IMR-90 (cell line): ENCODE measurements at regions not wholly inside any gene's neighbourhood (a gene's known extent, or its start where the extent isn't known, plus 50 kb on each side); places are given as distances from the start of the nearest gene placed in this dataset.
A peak's percentile ranks its signal among the peaks of the same experiment; 100 is the strongest.
"Not testable (repeated sequence)": the region's sequence is repeated elsewhere in the genome, so short reads cannot be mapped to it uniquely, and the experiment has no call there.

Source experiments
- ATAC-seq: fragments of 200-7000 bp; cut with Tn5 transposase; 2 replicates; pipeline ENCODE4 v1.9.1; 2020; ENCODE audit warnings: low read depth, mild to moderate bottlenecking, moderate library complexity
- BruUV-seq: library from RNA; stranded (reverse); fragments of 400-500 nt; replicated peaks from 2 replicates; lab custom pipeline; 2021; lab: Mats Ljungman, UMichigan
- CTCF ChIA-PET: fragments of 300-600 bp; formaldehyde crosslinking; extraction: SDS; loops from one replicate; lab custom pipeline; 2021; ENCODE audit warnings: antibody characterized with exemption; lab: Yijun Ruan, JAX
- POLR2A ChIA-PET: fragments of 300-600 bp; sonication (Branson Sonifier 250); formaldehyde crosslinking; loops from one replicate; lab custom pipeline; 2022; ENCODE audit warnings: antibody characterized with exemption; ENCODE audit not compliant: unreplicated experiment; lab: Charles Lee
- DNase-seq: peaks from one replicate; pipeline ENCODE4 v3.0.0; 2013
- H2AFZ ChIP-seq: replicated peaks from 2 replicates; pipeline ENCODE3; 2013; ENCODE audit warnings: low read length, mild to moderate bottlenecking; ENCODE audit not compliant: poor library complexity
- H2AK5ac ChIP-seq: 2 replicates; pipeline ENCODE4 v1.6.1; 2013; ENCODE audit warnings: low read depth, low read length, inconsistent platforms
- H2AK9ac ChIP-seq: replicated peaks from 2 replicates; pipeline ENCODE3; 2013; ENCODE audit warnings: mild to moderate bottlenecking, low read depth, low read length, moderate library complexity; ENCODE audit not compliant: poor library complexity
- H2BK120ac ChIP-seq: 2 replicates; pipeline ENCODE4 v1.6.1; 2013; ENCODE audit warnings: low read depth, low read length, inconsistent platforms
- H2BK15ac ChIP-seq: 3 replicates; pipeline ENCODE4 v1.6.1; 2013; ENCODE audit warnings: low read depth, low read length, inconsistent platforms
- H2BK20ac ChIP-seq: 2 replicates; pipeline ENCODE4 v1.6.1; 2013; ENCODE audit warnings: low read depth, mild to moderate bottlenecking, inconsistent platforms, low read length, moderate library complexity
- H2BK5ac ChIP-seq: 2 replicates; pipeline ENCODE4 v1.6.1; 2013; ENCODE audit warnings: mild to moderate bottlenecking, low read depth, low read length, inconsistent platforms; ENCODE audit not compliant: poor library complexity, severe bottlenecking
- H3K14ac ChIP-seq: replicated peaks from 2 replicates; pipeline ENCODE4 v1.6.1; 2013; ENCODE audit warnings: low read depth, low read length, inconsistent platforms
- H3K18ac ChIP-seq: 2 replicates; pipeline ENCODE4 v1.6.1; 2013; ENCODE audit warnings: low read depth, low read length, control low read depth
- H3K23ac ChIP-seq: 2 replicates; pipeline ENCODE4 v1.6.1; 2013; ENCODE audit warnings: low read depth, low read length, inconsistent platforms
- H3K27ac ChIP-seq: 2 replicates; pipeline ENCODE4 v1.5.1; 2013; ENCODE audit warnings: mild to moderate bottlenecking, control low read depth, low read length; ENCODE audit not compliant: insufficient read depth
- H3K27me3 ChIP-seq: 2 replicates; pipeline ENCODE4 v1.6.1; 2013; ENCODE audit warnings: low read length; ENCODE audit not compliant: control insufficient read depth, insufficient read depth
- H3K36me3 ChIP-seq: 2 replicates; pipeline ENCODE4 v1.6.1; 2013; ENCODE audit warnings: low read length, mixed read lengths; ENCODE audit not compliant: control insufficient read depth, insufficient read depth
- H3K4ac ChIP-seq: 2 replicates; pipeline ENCODE4 v1.6.1; 2013; ENCODE audit warnings: low read depth, low read length, inconsistent platforms
- H3K4me1 ChIP-seq: 2 replicates; pipeline ENCODE4 v1.6.1; 2013; ENCODE audit warnings: low read length, mixed read lengths; ENCODE audit not compliant: control insufficient read depth, insufficient read depth
- H3K4me2 ChIP-seq: 2 replicates; pipeline ENCODE4 v1.6.1; 2013; ENCODE audit warnings: low read depth, mild to moderate bottlenecking, control low read depth, low read length, moderate library complexity
- H3K4me3 ChIP-seq: 2 replicates; pipeline ENCODE4 v1.5.1; 2013; ENCODE audit warnings: low read depth, mild to moderate bottlenecking, control low read depth, low read length, moderate library complexity; ENCODE audit not compliant: insufficient read depth
- H3K56ac ChIP-seq: 2 replicates; pipeline ENCODE4 v1.6.1; 2013; ENCODE audit warnings: low read length, inconsistent platforms; ENCODE audit not compliant: insufficient read depth; ENCODE audit errors: extremely low read depth
- H3K79me1 ChIP-seq, 2 experiments: 2 replicates each; pipeline ENCODE4 v1.6.1; 2013; ENCODE audit warnings: low read length in 2 of 2, inconsistent platforms in 1 of 2, low read depth in 1 of 2
- H3K9ac ChIP-seq: 2 replicates; pipeline ENCODE4 v1.6.1; 2013; ENCODE audit warnings: low read depth, low read length, control low read depth
- H3K9me1 ChIP-seq: 2 replicates; pipeline ENCODE4 v1.6.1; 2013; ENCODE audit warnings: low read length, inconsistent platforms; ENCODE audit not compliant: insufficient read depth
- H3K9me3 ChIP-seq: 2 replicates; pipeline ENCODE4 v1.6.1; 2013; ENCODE audit warnings: low read length; ENCODE audit not compliant: control insufficient read depth, insufficient read depth
- H4K20me1 ChIP-seq: 2 replicates; pipeline ENCODE4 v1.6.1; 2013; ENCODE audit warnings: low read length, inconsistent platforms; ENCODE audit not compliant: insufficient read depth
- H4K5ac ChIP-seq: 2 replicates; pipeline ENCODE4 v1.6.1; 2013; ENCODE audit warnings: mild to moderate bottlenecking, low read depth, low read length, control low read depth
- H4K8ac ChIP-seq, 2 experiments: 2 replicates each; pipeline ENCODE4 v1.6.1; 2013; ENCODE audit warnings: low read depth in 2 of 2, low read length in 2 of 2, control low read depth in 1 of 2, inconsistent platforms in 1 of 2
- H4K91ac ChIP-seq: 2 replicates; pipeline ENCODE4 v1.6.1; 2013; ENCODE audit warnings: low read depth, low read length, inconsistent platforms; ENCODE audit not compliant: insufficient read depth
- CEBPB ChIP-seq: IDR thresholded peaks from 2 replicates; pipeline ENCODE4 v1.6.1; 2012; ENCODE audit warnings: low read depth, low read length, improper control_type of control experiment
- CHD1 ChIP-seq: IDR thresholded peaks from 2 replicates; pipeline ENCODE4 v1.6.1; 2012; ENCODE audit warnings: low read depth, low read length, improper control_type of control experiment
- MAFK ChIP-seq: IDR thresholded peaks from 2 replicates; pipeline ENCODE4 v1.6.1; 2012; ENCODE audit warnings: low read depth, low read length, improper control_type of control experiment
- WGBS, 2 experiments: methylation state at CpG; one replicate each; pipeline versions ENCODE4 v1.1.5 to v1.1.7; 2013; ENCODE audit warnings: missing lambda C conversion rate in 2 of 2; ENCODE audit not compliant: insufficient read length in 1 of 2; ENCODE audit errors: extremely low coverage in 2 of 2; 5-methylcytosine and 5-hydroxymethylcytosine counted together
- dilution Hi-C: fragments of 300-500 bp; cut with HindIII; formaldehyde crosslinking; loops from one replicate; pipeline ENCODE4 v1.14.3; 2018; ENCODE audit warnings: low sequenced_read_pairs; ENCODE audit not compliant: unreplicated experiment
- in situ Hi-C: fragments of 300-500 bp; cut with MboI; formaldehyde crosslinking; loops from 3 replicates; pipeline ENCODE4 v1.14.3; 2019; ENCODE audit warnings: low sequenced_read_pairs, inconsistent platforms, mixed read lengths
- intact Hi-C: fragments of 100-400 bp; cut with micrococcal nuclease; formaldehyde crosslinking; loops from 2 replicates; pipeline ENCODE4 v1.10.0; 2022

DNA sequence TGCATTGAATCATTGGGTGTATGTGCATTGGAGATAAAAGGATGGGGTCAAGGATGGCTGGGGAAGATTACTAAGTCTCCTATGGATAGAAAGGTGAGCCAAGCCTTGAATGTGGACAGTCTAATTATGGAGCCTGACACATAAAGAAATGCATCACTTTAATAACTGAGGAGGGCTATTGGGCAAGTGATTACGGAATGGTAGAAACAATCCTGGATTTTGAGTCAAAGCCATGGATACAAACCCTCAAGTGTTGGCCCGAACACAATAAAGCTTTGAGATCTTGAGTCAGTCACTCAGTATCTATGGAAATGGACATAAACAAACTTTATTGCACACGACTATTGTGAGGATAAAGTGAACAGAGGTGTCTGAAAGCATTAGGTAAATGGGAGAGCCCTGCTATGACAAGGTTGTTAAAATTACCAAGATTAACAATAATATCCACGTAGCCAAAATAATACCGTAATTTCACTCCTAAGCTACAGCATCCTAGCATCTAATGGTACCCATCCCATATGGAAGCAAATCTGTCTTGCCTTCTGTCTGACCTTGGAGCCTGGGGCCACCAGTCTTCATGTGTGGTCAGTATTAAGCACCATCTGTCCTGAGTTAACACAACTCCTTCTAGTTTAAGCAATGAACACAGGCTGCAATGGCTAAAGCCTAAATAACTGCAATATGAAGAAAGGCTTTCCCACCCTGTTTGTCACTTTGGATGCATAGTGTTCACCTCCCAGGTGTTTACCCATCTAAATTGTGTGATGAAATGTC is 136.9 kb upstream of the PRICKLE2 start:
- no peak overlapping the region for H3K14ac ChIP-seq
- CTCF ChIA-PET = interaction anchor here (0.6 kb wide), 1 partner anchor 33 kb away, joined by 3 read pairs; no protein-coding TSS in a partner anchor
- H4K5ac ChIP-seq = no peak overlapping the region
- H3K4me3 ChIP-seq = no peak overlapping the region
- H2BK20ac ChIP-seq = no peak overlapping the region
- H2BK5ac ChIP-seq = no peak overlapping the region
- H3K9me3 ChIP-seq = no peaks in the 10 kb centered on the region
- no peaks in the 10 kb centered on the region for H3K79me1 ChIP-seq
- H2BK120ac ChIP-seq = no peak overlapping the region
- WGBS, 2 experiments = no CpG with 5 or more reads among the region's 5 CpGs
- no peaks in the 10 kb centered on the region for H3K36me3 ChIP-seq
- H3K27me3 ChIP-seq = no peaks in the 10 kb centered on the region
- H2AK5ac ChIP-seq = no peak overlapping the region
- no peaks in the 10 kb centered on the region for H4K20me1 ChIP-seq
- ATAC-seq (no peak), DNase-seq (peak; percentile 50)
- H2BK15ac ChIP-seq = no peak overlapping the region
- H3K4me1 ChIP-seq = no peaks in the 10 kb centered on the region
- H4K91ac ChIP-seq = no peak overlapping the region
- H3K4ac ChIP-seq = no peak overlapping the region
- no peak overlapping the region for H3K18ac ChIP-seq
- no peak overlapping the region for H2AK9ac ChIP-seq
- H3K56ac ChIP-seq = no peak overlapping the region
- dilution Hi-C loops (no loop called here), intact Hi-C loops (no loop called here), in situ Hi-C loops (no loop called here)
- TF ChIP-seq CHD1 (no peak), MAFK (no peak), CEBPB (peak; percentile 54; the same call in 1 of the 2 replicates)
- H3K9ac ChIP-seq = no peak overlapping the region
- BruUV-seq = no TSS peak
- H3K23ac ChIP-seq = no peak overlapping the region
- peaks cover 4% of the 10 kb centered on the region; the same call in 1 of the 2 replicates for H3K9me1 ChIP-seq
- POLR2A ChIA-PET = no interaction called here
- H3K4me2 ChIP-seq = no peak overlapping the region
- H4K8ac ChIP-seq = no peak overlapping the region
- no peak overlapping the region for H3K27ac ChIP-seq
- H2AFZ ChIP-seq = no peak overlapping the region

- H3K36me3 ChIP-seq, H2BK20ac ChIP-seq, H2AK9ac ChIP-seq, H2AK5ac ChIP-seq, dilution Hi-C loops, H3K9me3 ChIP-seq, H2BK5ac ChIP-seq, H3K9ac ChIP-seq, H4K5ac ChIP-seq, H3K79me1 ChIP-seq, H3K27ac ChIP-seq, H4K91ac ChIP-seq, H3K27me3 ChIP-seq, H3K4ac ChIP-seq, H4K20me1 ChIP-seq, H3K4me2 ChIP-seq, H3K18ac ChIP-seq, POLR2A ChIA-PET, intact Hi-C loops, H2AFZ ChIP-seq, ATAC-seq, BruUV-seq, H3K9me1 ChIP-seq, H3K14ac ChIP-seq, H3K56ac ChIP-seq, in situ Hi-C loops, H3K4me3 ChIP-seq, H2BK120ac ChIP-seq, DNase-seq, H3K23ac ChIP-seq, H2BK15ac ChIP-seq, H3K4me1 ChIP-seq, H4K8ac ChIP-seq: not testable (repeated sequence)
- CTCF ChIA-PET = interaction anchor here (1.1 kb wide), 1 partner anchor 23 kb away, joined by 3 read pairs; no protein-coding TSS in a partner anchor
- no CpG with 5 or more reads among the region's 4 CpGs for WGBS, 2 experiments
Measured at GRCh38 chr3:64361036-64361435, 135.8 kb upstream of the PRICKLE2 start.
